ENCODE measurements at regions not wholly inside any gene's neighbourhood (a gene's known extent, or its start where the extent isn't known, plus 50 kb on each side); places are given as distances from the start of the nearest gene placed in this dataset.

- TF ChIP-seq USF2 (IDR thresholded peaks at IDR 0.05) (no peak), PBX3 (IDR thresholded peaks at IDR 0.05) (no peak)
Measured at GRCh38 chr7:25624833-25625232, 396.5 kb upstream of the NPVF start (continued).

GRCh38 chr7:25625306-25625992, 397.2 kb upstream of the NPVF start:
- 19% methylated on average over 5 of the region's 5 CpGs for WGBS (ENCODE audit: missing lambda C conversion rate)

More at GRCh38 chr7:25625306-25625992, 397.2 kb upstream of the NPVF start:
- Histone ChIP-seq H3K4me3 (no peak overlapping the region), H3K9me3 (no peaks in the 10 kb centered on the region), H3K27ac (no peak overlapping the region), H3K4me1 (no peaks in the 10 kb centered on the region), H3K4me2 (no peak overlapping the region)
- TF ChIP-seq MAX (IDR thresholded peaks at IDR 0.05) = no peak
- TF ChIP-seq REST (IDR thresholded peaks at IDR 0.05) = no peak
- TF ChIP-seq ESRRA (IDR thresholded peaks at IDR 0.05; ENCODE audit: borderline replicate concordance, low read length) = no peak
- no peak for TF ChIP-seq ELK1 (IDR thresholded peaks at IDR 0.05; ENCODE audit: low read depth, low read length)
- TF ChIP-seq HDAC2 (IDR thresholded peaks at IDR 0.05) = no peak
- TF ChIP-seq GATA3 (IDR thresholded peaks at IDR 0.05; ENCODE audit: borderline replicate concordance) = no peak
- TF ChIP-seq JUNB (IDR thresholded peaks at IDR 0.05) = no peak
- no peak for TF ChIP-seq SREBF2 (IDR thresholded peaks at IDR 0.05)
- TF ChIP-seq BCL3 (IDR thresholded peaks at IDR 0.05) = no peak
- TF ChIP-seq EP300 (IDR thresholded peaks at IDR 0.05) = no peak
- no peak for TF ChIP-seq MAFK (IDR thresholded peaks at IDR 0.05; ENCODE audit: partially characterized antibody)
- TF ChIP-seq MYC (IDR thresholded peaks at IDR 0.05; ENCODE audit: borderline replicate concordance, low read length) = no peak
- FAIRE-seq (no peak), DNase-seq (ENCODE audit: low read depth in 1 of 2, low spot score in 1 of 2) (no peak), ATAC-seq (no peak)
- ChIA-PET POLR2A (no interaction called here), CTCF (no interaction called here)

All from A549 (cell line).